PFSK-1 (cell line): ENCODE measurements at regions not wholly inside any gene's neighbourhood (a gene's known extent, or its start where the extent isn't known, plus 50 kb on each side); places are given as distances from the start of the nearest gene placed in this dataset.

Experiments
- FOXP2 ChIP-seq: optimal IDR thresholded peaks from 2 replicates; pipeline ENCODE3; 2011; ENCODE audit warnings: borderline replicate concordance, control low read depth, inconsistent platforms; ENCODE audit not compliant: insufficient read depth; ENCODE audit errors: extremely low read length, extremely low read depth
- POLR2AphosphoS5 ChIP-seq: IDR thresholded peaks from 2 replicates; pipeline ENCODE4 v1.6.1; 2012; ENCODE audit warnings: low read depth, mild to moderate bottlenecking, control low read depth, low read length, moderate library complexity
- SIN3A ChIP-seq: IDR thresholded peaks from 2 replicates; pipeline ENCODE4 v1.6.1; 2012; ENCODE audit warnings: mild to moderate bottlenecking, low read length, moderate library complexity, borderline replicate concordance; ENCODE audit not compliant: insufficient read depth
- TAF1 ChIP-seq: IDR thresholded peaks from 2 replicates; pipeline ENCODE4 v1.6.1; 2012; ENCODE audit warnings: low read length, control low read depth, borderline replicate concordance; ENCODE audit not compliant: insufficient read depth
- TF ChIP-seq, protein P1 (sequence below), 2 experiments: IDR thresholded peaks; 2 replicates each; pipeline versions ENCODE4 v1.6.1 to v1.8.0; 2011 to 2012; ENCODE audit warnings: low read depth in 2 of 2, low read length in 2 of 2, control low read depth in 1 of 2, inconsistent platforms in 1 of 2, mild to moderate bottlenecking in 1 of 2, moderate library complexity in 1 of 2; ENCODE audit not compliant: insufficient read depth in 1 of 2

DNA sequence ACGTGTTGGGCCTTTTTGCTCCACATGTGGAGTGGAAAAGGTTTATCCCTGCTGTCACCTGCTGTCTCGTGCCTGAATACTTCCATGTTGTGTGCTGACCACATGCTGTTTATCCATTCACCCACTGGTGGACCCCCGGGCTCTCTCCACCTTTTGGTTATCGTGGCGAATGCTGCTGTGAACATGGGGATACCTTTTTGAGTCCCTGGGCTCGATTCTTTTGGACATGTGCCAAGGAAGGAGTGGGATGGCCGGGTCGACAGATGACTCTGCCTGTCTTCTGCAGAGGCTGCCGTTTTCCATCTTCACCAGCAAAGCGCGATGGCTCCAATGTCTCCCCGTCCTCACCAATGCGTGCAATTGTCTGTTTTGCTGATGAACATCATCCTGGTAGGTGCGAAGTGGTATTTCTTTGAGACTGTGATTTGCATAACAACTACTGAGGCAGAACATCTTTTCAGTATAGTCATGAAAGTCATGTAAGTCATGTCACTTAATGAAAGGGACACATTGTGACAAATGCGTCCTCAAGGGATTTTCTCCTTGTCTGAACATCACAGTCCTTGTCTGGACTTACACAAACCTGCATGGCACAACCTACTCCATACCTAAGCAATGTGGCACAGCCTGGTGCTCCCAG is 758.7 kb downstream of the BRD1 start:
- TF ChIP-seq TAF1 (no peak), POLR2AphosphoS5 (no peak), SIN3A (no peak), FOXP2 (no peak)
- TF ChIP-seq, protein P1, sequence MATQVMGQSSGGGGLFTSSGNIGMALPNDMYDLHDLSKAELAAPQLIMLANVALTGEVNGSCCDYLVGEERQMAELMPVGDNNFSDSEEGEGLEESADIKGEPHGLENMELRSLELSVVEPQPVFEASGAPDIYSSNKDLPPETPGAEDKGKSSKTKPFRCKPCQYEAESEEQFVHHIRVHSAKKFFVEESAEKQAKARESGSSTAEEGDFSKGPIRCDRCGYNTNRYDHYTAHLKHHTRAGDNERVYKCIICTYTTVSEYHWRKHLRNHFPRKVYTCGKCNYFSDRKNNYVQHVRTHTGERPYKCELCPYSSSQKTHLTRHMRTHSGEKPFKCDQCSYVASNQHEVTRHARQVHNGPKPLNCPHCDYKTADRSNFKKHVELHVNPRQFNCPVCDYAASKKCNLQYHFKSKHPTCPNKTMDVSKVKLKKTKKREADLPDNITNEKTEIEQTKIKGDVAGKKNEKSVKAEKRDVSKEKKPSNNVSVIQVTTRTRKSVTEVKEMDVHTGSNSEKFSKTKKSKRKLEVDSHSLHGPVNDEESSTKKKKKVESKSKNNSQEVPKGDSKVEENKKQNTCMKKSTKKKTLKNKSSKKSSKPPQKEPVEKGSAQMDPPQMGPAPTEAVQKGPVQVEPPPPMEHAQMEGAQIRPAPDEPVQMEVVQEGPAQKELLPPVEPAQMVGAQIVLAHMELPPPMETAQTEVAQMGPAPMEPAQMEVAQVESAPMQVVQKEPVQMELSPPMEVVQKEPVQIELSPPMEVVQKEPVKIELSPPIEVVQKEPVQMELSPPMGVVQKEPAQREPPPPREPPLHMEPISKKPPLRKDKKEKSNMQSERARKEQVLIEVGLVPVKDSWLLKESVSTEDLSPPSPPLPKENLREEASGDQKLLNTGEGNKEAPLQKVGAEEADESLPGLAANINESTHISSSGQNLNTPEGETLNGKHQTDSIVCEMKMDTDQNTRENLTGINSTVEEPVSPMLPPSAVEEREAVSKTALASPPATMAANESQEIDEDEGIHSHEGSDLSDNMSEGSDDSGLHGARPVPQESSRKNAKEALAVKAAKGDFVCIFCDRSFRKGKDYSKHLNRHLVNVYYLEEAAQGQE (IDR thresholded peaks at IDR 0.05; ENCODE audit: insufficient read depth in 1 of 2, low read depth in 2 of 2, low read length in 2 of 2) = no peak

DNA sequence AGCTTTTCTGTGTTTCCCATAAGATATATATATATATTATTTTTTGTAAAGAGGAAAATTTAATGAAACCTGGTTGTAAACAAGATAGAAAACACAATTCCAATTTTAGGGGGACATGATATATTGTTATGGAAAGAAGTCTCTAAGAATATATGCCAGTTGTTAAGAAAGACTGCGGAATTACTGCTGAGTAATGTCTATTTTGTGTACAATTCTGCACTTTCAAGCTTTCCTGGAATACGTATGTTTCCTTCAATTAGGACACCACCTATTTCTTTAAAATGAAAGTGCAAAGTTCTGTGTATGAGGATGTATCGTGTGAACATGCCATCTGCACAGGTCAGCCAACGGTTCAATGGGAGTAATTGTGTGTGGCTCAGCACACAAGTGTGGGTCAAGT is 760.2 kb downstream of the BRD1 start:
- TF ChIP-seq POLR2AphosphoS5 (no peak), TAF1 (no peak), SIN3A (no peak), FOXP2 (no peak)
- TF ChIP-seq, protein P1 (IDR thresholded peaks at IDR 0.05; ENCODE audit: insufficient read depth in 1 of 2, low read depth in 2 of 2, low read length in 2 of 2) = no peak

DNA sequence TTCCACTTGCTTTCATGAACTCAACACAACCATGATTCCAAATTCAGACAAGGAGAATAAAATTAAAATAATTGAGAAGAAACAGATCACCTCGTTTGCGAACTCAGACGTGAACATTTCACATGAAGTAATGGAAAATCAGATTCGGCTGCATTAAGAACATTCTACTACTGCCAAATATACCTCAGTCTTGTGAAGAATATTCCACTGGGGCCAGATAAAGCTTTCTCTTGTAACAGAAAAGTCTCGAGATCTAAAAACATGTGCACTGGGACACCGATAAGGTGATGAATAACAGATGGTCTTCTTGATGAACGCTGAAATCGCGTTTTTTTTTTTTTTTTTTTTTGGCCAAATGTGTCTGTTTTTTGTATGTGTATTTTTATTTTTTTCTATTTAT is 761.1 kb downstream of the BRD1 start:
- no peak for TF ChIP-seq POLR2AphosphoS5
- TF ChIP-seq TAF1 = no peak
- no peak for TF ChIP-seq SIN3A
- TF ChIP-seq, protein P1 (IDR thresholded peaks at IDR 0.05; ENCODE audit: insufficient read depth in 1 of 2, low read depth in 2 of 2, low read length in 2 of 2) = no peak
- no peak for TF ChIP-seq FOXP2

DNA sequence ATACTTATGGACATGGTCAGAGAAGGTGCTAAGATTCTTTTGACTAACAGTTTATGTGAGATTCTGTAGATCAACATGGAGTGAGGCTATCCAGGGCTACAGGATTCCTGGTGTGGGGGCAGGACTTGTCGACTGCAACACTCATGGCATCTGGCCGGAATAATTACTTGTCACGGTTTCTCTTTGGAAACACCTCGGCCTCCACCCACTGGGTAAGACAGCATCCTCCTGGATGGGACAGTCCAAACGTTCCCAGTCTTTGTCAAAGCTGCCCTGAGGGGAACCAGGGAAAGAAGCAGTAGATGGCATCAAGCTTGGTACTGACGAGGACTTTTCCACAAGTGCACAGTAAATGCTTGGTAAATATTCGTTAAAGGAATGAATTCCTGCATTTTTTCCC is 762.8 kb downstream of the BRD1 start:
- no peak for TF ChIP-seq TAF1
- TF ChIP-seq FOXP2 = no peak
- no peak for TF ChIP-seq SIN3A
- no peak for TF ChIP-seq POLR2AphosphoS5
- TF ChIP-seq, protein P1 (IDR thresholded peaks at IDR 0.05; ENCODE audit: insufficient read depth in 1 of 2, low read depth in 2 of 2, low read length in 2 of 2) = no peak

DNA sequence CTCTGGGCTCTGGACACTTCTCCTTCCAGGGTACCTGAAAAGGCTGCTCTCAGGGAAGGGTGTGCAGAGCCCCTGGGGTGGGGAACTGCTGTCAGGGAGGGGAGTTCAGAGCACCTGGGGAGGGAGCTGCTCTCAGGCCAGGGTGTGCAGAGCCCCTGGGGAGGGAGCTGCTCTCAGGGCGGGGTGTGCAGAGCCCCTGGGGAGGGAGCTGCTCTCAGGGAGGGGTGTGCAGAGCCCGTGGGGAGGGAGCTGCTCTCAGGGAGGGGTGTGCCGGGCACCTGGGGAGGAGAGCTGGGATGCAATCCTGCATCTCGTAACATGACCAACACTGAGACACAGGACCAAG is 764.2 kb downstream of the BRD1 start:
- no peak for TF ChIP-seq POLR2AphosphoS5
- no peak for TF ChIP-seq SIN3A
- no peak for TF ChIP-seq FOXP2
- TF ChIP-seq TAF1 = no peak
- TF ChIP-seq, protein P1 (IDR thresholded peaks at IDR 0.05; ENCODE audit: insufficient read depth in 1 of 2, low read depth in 2 of 2, low read length in 2 of 2) = no peak
